ENCODE measurements at regions not wholly inside any gene's neighbourhood (a gene's known extent, or its start where the extent isn't known, plus 50 kb on each side); places are given as distances from the start of the nearest gene placed in this dataset.

- H3K27ac Mint-ChIP-seq (ENCODE audit: low read depth, unreplicated experiment), result no peak overlapping the region
- H3K4me3 Mint-ChIP-seq (ENCODE audit: unreplicated experiment), result no peak overlapping the region
- no peaks in the 10 kb centered on the region for H3K9me3 Mint-ChIP-seq (ENCODE audit: unreplicated experiment)
- CTCF ChIA-PET, result interaction anchor here (0.6 to 0.7 kb wide), 2 partner anchors 99 to 335 kb away, joined by 3 read pairs; no protein-coding TSS in a partner anchor
- peaks cover 6% of the 10 kb centered on the region for H3K4me1 Mint-ChIP-seq (ENCODE audit: insufficient read depth, unreplicated experiment)
- H3K36me3 Mint-ChIP-seq (ENCODE audit: insufficient read depth, unreplicated experiment), result no peaks in the 10 kb centered on the region
- TF ChIP-seq CTCF (IDR thresholded peaks at IDR 0.05; ENCODE audit: unreplicated experiment), result no peak
- no peaks in the 10 kb centered on the region for H3K27me3 Mint-ChIP-seq (ENCODE audit: insufficient read depth, unreplicated experiment)
- intact Hi-C loops (cut with micrococcal nuclease), result loop anchor here (1.0 kb wide), 1 partner anchor 145 kb away; no protein-coding TSS in a partner anchor
- BruUV-seq (replicated peaks), result no TSS peak
- POLR2A ChIA-PET, result no interaction called here
- DNase-seq (ENCODE audit: unreplicated experiment), result no peak
Measured at GRCh38 chr6:137416376-137417109, 77.7 kb downstream of the OLIG3 start.

- H3K4me1 Mint-ChIP-seq (ENCODE audit: insufficient read depth, unreplicated experiment), result peaks cover 6% of the 10 kb centered on the region
- H3K36me3 Mint-ChIP-seq (ENCODE audit: insufficient read depth, unreplicated experiment), result no peaks in the 10 kb centered on the region
- H3K27ac Mint-ChIP-seq (ENCODE audit: low read depth, unreplicated experiment), result no peak overlapping the region
- ChIA-PET POLR2A (no interaction called here), CTCF (interaction anchor here (1.9 kb wide), 1 partner anchor 38 kb away, joined by 4 read pairs; no protein-coding TSS in a partner anchor)
- no TSS peak for BruUV-seq (replicated peaks)
- intact Hi-C loops (cut with micrococcal nuclease), result loop anchor here (1.0 kb wide), 1 partner anchor 145 kb away; no protein-coding TSS in a partner anchor
- H3K4me3 Mint-ChIP-seq (ENCODE audit: unreplicated experiment), result peak overlapping the region; percentile 63
- H3K9me3 Mint-ChIP-seq (ENCODE audit: unreplicated experiment), result no peaks in the 10 kb centered on the region
- no peak for TF ChIP-seq CTCF (IDR thresholded peaks at IDR 0.05; ENCODE audit: unreplicated experiment)
- no peaks in the 10 kb centered on the region for H3K27me3 Mint-ChIP-seq (ENCODE audit: insufficient read depth, unreplicated experiment)
- no peak for DNase-seq (ENCODE audit: unreplicated experiment)
Measured at GRCh38 chr6:137415834-137416190, 78.4 kb downstream of the OLIG3 start.

GRCh38 chr6:137415127-137415833 lies 78.9 kb downstream of the OLIG3 start:
- CTCF ChIA-PET, result interaction anchor here (0.6 to 1.9 kb wide), 2 partner anchors 37 to 321 kb away, joined by 4 read pairs; no protein-coding TSS in a partner anchor
- TF ChIP-seq CTCF (IDR thresholded peaks at IDR 0.05; ENCODE audit: unreplicated experiment), result peak; percentile 31
- H3K4me3 Mint-ChIP-seq (ENCODE audit: unreplicated experiment), result peak overlapping the region; percentile 63
- peak; percentile 58 for DNase-seq (ENCODE audit: unreplicated experiment)
- intact Hi-C loops (cut with micrococcal nuclease), result no loop called here
- no peak overlapping the region for H3K27ac Mint-ChIP-seq (ENCODE audit: low read depth, unreplicated experiment)
- no peaks in the 10 kb centered on the region for H3K9me3 Mint-ChIP-seq (ENCODE audit: unreplicated experiment)
- POLR2A ChIA-PET, result no interaction called here
- peaks cover 6% of the 10 kb centered on the region for H3K4me1 Mint-ChIP-seq (ENCODE audit: insufficient read depth, unreplicated experiment)
- no peaks in the 10 kb centered on the region for H3K27me3 Mint-ChIP-seq (ENCODE audit: insufficient read depth, unreplicated experiment)
- no peaks in the 10 kb centered on the region for H3K36me3 Mint-ChIP-seq (ENCODE audit: insufficient read depth, unreplicated experiment)
- BruUV-seq (replicated peaks), result no TSS peak

GRCh38 chr6:137414599-137414998 lies 79.6 kb downstream of the OLIG3 start:
- no peaks in the 10 kb centered on the region for H3K27me3 Mint-ChIP-seq (ENCODE audit: insufficient read depth, unreplicated experiment)
- CTCF ChIA-PET, result interaction anchor here (1.9 kb wide), 1 partner anchor 37 kb away, joined by 4 read pairs; no protein-coding TSS in a partner anchor
- H3K27ac Mint-ChIP-seq (ENCODE audit: low read depth, unreplicated experiment), result no peak overlapping the region
- no peaks in the 10 kb centered on the region for H3K9me3 Mint-ChIP-seq (ENCODE audit: unreplicated experiment)
- intact Hi-C loops (cut with micrococcal nuclease), result no loop called here
- POLR2A ChIA-PET, result no interaction called here
- H3K4me1 Mint-ChIP-seq (ENCODE audit: insufficient read depth, unreplicated experiment), result peaks cover 6% of the 10 kb centered on the region
- no peak for TF ChIP-seq CTCF (IDR thresholded peaks at IDR 0.05; ENCODE audit: unreplicated experiment)
- BruUV-seq (replicated peaks), result no TSS peak
- H3K4me3 Mint-ChIP-seq (ENCODE audit: unreplicated experiment), result no peak overlapping the region
- DNase-seq (ENCODE audit: unreplicated experiment), result no peak
- H3K36me3 Mint-ChIP-seq (ENCODE audit: insufficient read depth, unreplicated experiment), result no peaks in the 10 kb centered on the region

Measured in MCF 10A (cell line).